GM23338 (cell line): ENCODE measurements at regions not wholly inside any gene's neighbourhood (a gene's known extent, or its start where the extent isn't known, plus 50 kb on each side); places are given as distances from the start of the nearest gene placed in this dataset.

ENCODE experiments used
- ATAC-seq: fragments of 200-7000 bp; cut with Tn5 transposase; 3 replicates; pipeline ENCODE4 v1.9.1; 2020
- DNase-seq: peaks from one replicate; pipeline ENCODE4 v3.0.0-alpha.2; 2015; ENCODE audit warnings: low spot score
- H2AFZ ChIP-seq: fragments of 200-600 bp; sonication (generic); 2 replicates; pipeline ENCODE4 v1.8.0; 2016; ENCODE audit warnings: antibody characterized with exemption, mild to moderate bottlenecking, moderate library complexity
- H3F3A ChIP-seq: fragments of 200-600 bp; sonication (generic); replicated peaks from 2 replicates; pipeline ENCODE4 v1.8.0; 2017; ENCODE audit warnings: antibody characterized with exemption, mixed run types, low read depth
- H3K27ac ChIP-seq: fragments of 200-600 bp; sonication (generic); 2 replicates; pipeline ENCODE4 v1.6.1; 2016; ENCODE audit warnings: low read depth
- H3K27me3 ChIP-seq: fragments of 200-600 bp; sonication (generic); 2 replicates; pipeline ENCODE4 v1.8.0; 2016; ENCODE audit warnings: mild to moderate bottlenecking, mixed run types, moderate library complexity; ENCODE audit not compliant: insufficient read depth
- H3K36me3 ChIP-seq: fragments of 200-600 bp; sonication (generic); 2 replicates; pipeline ENCODE4 v1.8.0; 2016; ENCODE audit warnings: mild to moderate bottlenecking; ENCODE audit not compliant: insufficient read depth
- H3K4me1 ChIP-seq: fragments of 200-600 bp; sonication (generic); 2 replicates; pipeline ENCODE4 v1.8.0; 2016; ENCODE audit warnings: mild to moderate bottlenecking, moderate library complexity; ENCODE audit not compliant: insufficient read depth
- H3K4me2 ChIP-seq: fragments of 200-600 bp; sonication (generic); 2 replicates; pipeline ENCODE4 v1.7.1; 2017; ENCODE audit warnings: mixed run types
- H3K4me3 ChIP-seq: fragments of 200-600 bp; sonication (generic); 2 replicates; pipeline ENCODE4 v1.6.1; 2016; ENCODE audit warnings: mixed run types
- H3K79me2 ChIP-seq: fragments of 200-600 bp; sonication (generic); replicated peaks from 2 replicates; pipeline ENCODE4 v1.8.0; 2017; ENCODE audit warnings: mild to moderate bottlenecking; ENCODE audit not compliant: insufficient read depth
- H3K9me2 ChIP-seq: fragments of 200-600 bp; sonication (generic); 2 replicates; pipeline ENCODE4 v1.8.0; 2017; ENCODE audit not compliant: insufficient read depth
- H4K20me1 ChIP-seq: fragments of 200-600 bp; sonication (generic); replicated peaks from 2 replicates; pipeline ENCODE4 v1.8.0; 2017; ENCODE audit warnings: mild to moderate bottlenecking; ENCODE audit not compliant: insufficient read depth
- H3K27ac Mint-ChIP-seq: 2 replicates; pipeline ENCODE4 v1.8.0; 2020; ENCODE audit warnings: inconsistent platforms, mild to moderate bottlenecking, moderate library complexity, mixed read lengths
- H3K27me3 Mint-ChIP-seq: 3 replicates; pipeline ENCODE4 v1.8.0; 2022; ENCODE audit warnings: low read depth, mild to moderate bottlenecking, moderate library complexity, mixed read lengths, inconsistent platforms; ENCODE audit not compliant: insufficient read depth, poor library complexity
- H3K36me3 Mint-ChIP-seq: 3 replicates; pipeline ENCODE4 v1.8.0; 2021; ENCODE audit warnings: low read depth, mild to moderate bottlenecking, inconsistent platforms, moderate library complexity, mixed read lengths
- H3K4me1 Mint-ChIP-seq: 3 replicates; pipeline ENCODE4 v1.8.0; 2020; ENCODE audit warnings: mild to moderate bottlenecking, inconsistent platforms, mixed read lengths
- H3K4me3 Mint-ChIP-seq: 3 replicates; pipeline ENCODE4 v1.8.0; 2021; ENCODE audit warnings: moderate library complexity, mild to moderate bottlenecking, inconsistent platforms, mixed read lengths
- H3K9me3 Mint-ChIP-seq: 3 replicates; pipeline ENCODE4 v1.8.0; 2020; ENCODE audit warnings: moderate library complexity, mild to moderate bottlenecking, inconsistent platforms, mixed read lengths
- CREB1 ChIP-seq: fragments of 250-450 bp; sonication (Bioruptor Pico); IDR thresholded peaks from 2 replicates; pipeline ENCODE4 v1.5.0; 2020; ENCODE audit warnings: low read depth, mild to moderate bottlenecking, moderate library complexity
- EZH2 ChIP-seq: fragments of 200-600 bp; sonication (generic); IDR thresholded peaks from one replicate; pipeline ENCODE4 v1.8.0; 2017; ENCODE audit warnings: antibody characterized with exemption, mild to moderate bottlenecking, low read depth; ENCODE audit not compliant: unreplicated experiment
- EZH2phosphoT487 ChIP-seq: fragments of 200-600 bp; sonication (generic); IDR thresholded peaks from one replicate; pipeline ENCODE4 v1.8.1; 2018; ENCODE audit warnings: antibody characterized with exemption; ENCODE audit not compliant: unreplicated experiment
- JUNB ChIP-seq: IDR thresholded peaks from one replicate; pipeline ENCODE4 v1.6.1; 2016; ENCODE audit warnings: antibody characterized with exemption; ENCODE audit not compliant: unreplicated experiment
- NANOG ChIP-seq: IDR thresholded peaks from 2 replicates; pipeline ENCODE4 v1.6.1; 2016; ENCODE audit warnings: antibody characterized with exemption, borderline replicate concordance
- POLR2AphosphoS5 ChIP-seq: IDR thresholded peaks from 2 replicates; pipeline ENCODE4 v1.6.1; 2016; ENCODE audit warnings: antibody characterized with exemption, low read depth
- STAT1 ChIP-seq: IDR thresholded peaks from one replicate; pipeline ENCODE4 v1.6.1; 2016; ENCODE audit warnings: antibody characterized with exemption; ENCODE audit not compliant: unreplicated experiment
- ZNF114 ChIP-seq: fragments of 250-450 bp; sonication (Bioruptor Pico); IDR thresholded peaks from 2 replicates; pipeline ENCODE4 v1.5.0; 2020; ENCODE audit warnings: mild to moderate bottlenecking, moderate library complexity
- ZNF331 ChIP-seq: fragments of 250-450 bp; sonication (Bioruptor Pico); IDR thresholded peaks from 2 replicates; pipeline ENCODE4 v1.5.0; 2020; ENCODE audit warnings: low read depth, mild to moderate bottlenecking, moderate library complexity
- TF ChIP-seq, protein P1 (sequence below): fragments of 250-450 bp; sonication (Bioruptor Pico); IDR thresholded peaks from 2 replicates; pipeline ENCODE4 v1.5.0; 2020; ENCODE audit warnings: mild to moderate bottlenecking, moderate library complexity
- TF ChIP-seq, protein P2 (sequence below): IDR thresholded peaks from one replicate; pipeline ENCODE4 v1.6.1; 2018; ENCODE audit warnings: antibody characterized with exemption; ENCODE audit not compliant: unreplicated experiment
- TF ChIP-seq, protein P3 (sequence below): IDR thresholded peaks from 2 replicates; pipeline ENCODE4 v1.6.1; 2016; ENCODE audit warnings: antibody characterized with exemption

DNA sequence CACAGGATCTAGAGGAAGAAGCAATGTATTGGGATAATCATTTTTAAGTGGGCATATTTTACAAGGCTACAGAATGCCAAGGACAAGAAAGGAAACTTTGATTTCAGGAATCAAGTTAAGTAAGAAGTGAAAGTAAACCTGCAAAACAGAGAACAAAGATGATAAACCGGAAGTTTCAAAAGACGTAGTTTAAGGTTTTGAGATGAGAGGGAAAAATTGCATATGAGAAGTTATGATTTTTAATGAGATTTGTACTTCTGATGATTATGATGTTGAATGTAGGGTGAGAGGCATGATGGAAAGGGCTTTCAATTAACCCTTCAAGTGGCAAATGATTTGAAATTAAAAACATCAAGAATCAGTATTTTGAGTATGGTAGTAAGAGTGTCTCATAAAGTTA lies 134.9 kb downstream of the CAPZA3 start (continued):
- TF ChIP-seq, protein P1, sequence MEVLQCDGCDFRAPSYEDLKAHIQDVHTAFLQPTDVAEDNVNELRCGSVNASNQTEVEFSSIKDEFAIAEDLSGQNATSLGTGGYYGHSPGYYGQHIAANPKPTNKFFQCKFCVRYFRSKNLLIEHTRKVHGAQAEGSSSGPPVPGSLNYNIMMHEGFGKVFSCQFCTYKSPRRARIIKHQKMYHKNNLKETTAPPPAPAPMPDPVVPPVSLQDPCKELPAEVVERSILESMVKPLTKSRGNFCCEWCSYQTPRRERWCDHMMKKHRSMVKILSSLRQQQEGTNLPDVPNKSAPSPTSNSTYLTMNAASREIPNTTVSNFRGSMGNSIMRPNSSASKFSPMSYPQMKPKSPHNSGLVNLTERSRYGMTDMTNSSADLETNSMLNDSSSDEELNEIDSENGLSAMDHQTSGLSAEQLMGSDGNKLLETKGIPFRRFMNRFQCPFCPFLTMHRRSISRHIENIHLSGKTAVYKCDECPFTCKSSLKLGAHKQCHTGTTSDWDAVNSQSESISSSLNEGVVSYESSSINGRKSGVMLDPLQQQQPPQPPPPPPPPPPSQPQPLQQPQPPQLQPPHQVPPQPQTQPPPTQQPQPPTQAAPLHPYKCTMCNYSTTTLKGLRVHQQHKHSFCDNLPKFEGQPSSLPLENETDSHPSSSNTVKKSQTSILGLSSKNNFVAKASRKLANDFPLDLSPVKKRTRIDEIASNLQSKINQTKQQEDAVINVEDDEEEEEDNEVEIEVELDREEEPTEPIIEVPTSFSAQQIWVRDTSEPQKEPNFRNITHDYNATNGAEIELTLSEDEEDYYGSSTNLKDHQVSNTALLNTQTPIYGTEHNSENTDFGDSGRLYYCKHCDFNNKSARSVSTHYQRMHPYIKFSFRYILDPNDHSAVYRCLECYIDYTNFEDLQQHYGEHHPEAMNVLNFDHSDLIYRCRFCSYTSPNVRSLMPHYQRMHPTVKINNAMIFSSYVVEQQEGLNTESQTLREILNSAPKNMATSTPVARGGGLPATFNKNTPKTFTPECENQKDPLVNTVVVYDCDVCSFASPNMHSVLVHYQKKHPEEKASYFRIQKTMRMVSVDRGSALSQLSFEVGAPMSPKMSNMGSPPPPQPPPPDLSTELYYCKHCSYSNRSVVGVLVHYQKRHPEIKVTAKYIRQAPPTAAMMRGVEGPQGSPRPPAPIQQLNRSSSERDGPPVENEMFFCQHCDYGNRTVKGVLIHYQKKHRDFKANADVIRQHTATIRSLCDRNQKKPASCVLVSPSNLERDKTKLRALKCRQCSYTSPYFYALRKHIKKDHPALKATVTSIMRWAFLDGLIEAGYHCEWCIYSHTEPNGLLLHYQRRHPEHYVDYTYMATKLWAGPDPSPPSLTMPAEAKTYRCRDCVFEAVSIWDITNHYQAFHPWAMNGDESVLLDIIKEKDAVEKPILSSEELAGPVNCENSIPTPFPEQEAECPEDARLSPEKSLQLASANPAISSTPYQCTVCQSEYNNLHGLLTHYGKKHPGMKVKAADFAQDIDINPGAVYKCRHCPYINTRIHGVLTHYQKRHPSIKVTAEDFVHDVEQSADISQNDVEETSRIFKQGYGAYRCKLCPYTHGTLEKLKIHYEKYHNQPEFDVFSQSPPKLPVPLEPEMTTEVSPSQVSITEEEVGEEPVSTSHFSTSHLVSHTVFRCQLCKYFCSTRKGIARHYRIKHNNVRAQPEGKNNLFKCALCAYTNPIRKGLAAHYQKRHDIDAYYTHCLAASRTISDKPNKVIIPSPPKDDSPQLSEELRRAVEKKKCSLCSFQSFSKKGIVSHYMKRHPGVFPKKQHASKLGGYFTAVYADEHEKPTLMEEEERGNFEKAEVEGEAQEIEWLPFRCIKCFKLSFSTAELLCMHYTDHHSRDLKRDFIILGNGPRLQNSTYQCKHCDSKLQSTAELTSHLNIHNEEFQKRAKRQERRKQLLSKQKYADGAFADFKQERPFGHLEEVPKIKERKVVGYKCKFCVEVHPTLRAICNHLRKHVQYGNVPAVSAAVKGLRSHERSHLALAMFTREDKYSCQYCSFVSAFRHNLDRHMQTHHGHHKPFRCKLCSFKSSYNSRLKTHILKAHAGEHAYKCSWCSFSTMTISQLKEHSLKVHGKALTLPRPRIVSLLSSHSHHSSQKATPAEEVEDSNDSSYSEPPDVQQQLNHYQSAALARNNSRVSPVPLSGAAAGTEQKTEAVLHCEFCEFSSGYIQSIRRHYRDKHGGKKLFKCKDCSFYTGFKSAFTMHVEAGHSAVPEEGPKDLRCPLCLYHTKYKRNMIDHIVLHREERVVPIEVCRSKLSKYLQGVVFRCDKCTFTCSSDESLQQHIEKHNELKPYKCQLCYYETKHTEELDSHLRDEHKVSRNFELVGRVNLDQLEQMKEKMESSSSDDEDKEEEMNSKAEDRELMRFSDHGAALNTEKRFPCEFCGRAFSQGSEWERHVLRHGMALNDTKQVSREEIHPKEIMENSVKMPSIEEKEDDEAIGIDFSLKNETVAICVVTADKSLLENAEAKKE (CRISPR knock-in tag): no peak

DNA sequence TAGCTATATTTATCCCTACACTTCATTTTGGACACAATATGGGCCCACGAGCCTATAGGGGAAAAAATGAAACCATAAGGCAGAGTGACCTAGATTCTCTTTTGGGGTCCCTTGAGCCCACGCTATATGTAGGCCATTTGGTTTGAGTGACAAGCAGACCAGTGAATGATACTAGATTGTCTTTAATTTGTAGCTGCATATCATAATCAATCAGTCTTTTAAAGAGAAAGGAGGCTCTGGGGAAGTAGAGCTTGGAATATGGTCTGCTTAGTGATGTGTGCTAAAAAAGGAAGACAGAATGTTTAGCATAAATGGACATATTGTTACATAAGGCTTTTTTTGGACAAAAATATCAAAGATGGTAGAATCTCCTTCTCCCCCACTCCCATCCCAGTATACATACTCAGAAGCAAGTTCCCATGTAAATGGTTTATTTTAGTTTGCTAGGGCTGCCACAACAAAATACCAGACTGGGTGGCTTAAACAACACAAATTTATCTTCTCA lies 140.8 kb downstream of the CAPZA3 start:
- H3K4me3 Mint-ChIP-seq: no peak overlapping the region
- TF ChIP-seq EZH2phosphoT487 (no peak), EZH2 (no peak), CREB1 (no peak), NANOG (no peak), POLR2AphosphoS5 (no peak), ZNF114 (CRISPR knock-in tag) (no peak), ZNF331 (no peak), JUNB (no peak), STAT1 (no peak)
- TF ChIP-seq, protein P2, sequence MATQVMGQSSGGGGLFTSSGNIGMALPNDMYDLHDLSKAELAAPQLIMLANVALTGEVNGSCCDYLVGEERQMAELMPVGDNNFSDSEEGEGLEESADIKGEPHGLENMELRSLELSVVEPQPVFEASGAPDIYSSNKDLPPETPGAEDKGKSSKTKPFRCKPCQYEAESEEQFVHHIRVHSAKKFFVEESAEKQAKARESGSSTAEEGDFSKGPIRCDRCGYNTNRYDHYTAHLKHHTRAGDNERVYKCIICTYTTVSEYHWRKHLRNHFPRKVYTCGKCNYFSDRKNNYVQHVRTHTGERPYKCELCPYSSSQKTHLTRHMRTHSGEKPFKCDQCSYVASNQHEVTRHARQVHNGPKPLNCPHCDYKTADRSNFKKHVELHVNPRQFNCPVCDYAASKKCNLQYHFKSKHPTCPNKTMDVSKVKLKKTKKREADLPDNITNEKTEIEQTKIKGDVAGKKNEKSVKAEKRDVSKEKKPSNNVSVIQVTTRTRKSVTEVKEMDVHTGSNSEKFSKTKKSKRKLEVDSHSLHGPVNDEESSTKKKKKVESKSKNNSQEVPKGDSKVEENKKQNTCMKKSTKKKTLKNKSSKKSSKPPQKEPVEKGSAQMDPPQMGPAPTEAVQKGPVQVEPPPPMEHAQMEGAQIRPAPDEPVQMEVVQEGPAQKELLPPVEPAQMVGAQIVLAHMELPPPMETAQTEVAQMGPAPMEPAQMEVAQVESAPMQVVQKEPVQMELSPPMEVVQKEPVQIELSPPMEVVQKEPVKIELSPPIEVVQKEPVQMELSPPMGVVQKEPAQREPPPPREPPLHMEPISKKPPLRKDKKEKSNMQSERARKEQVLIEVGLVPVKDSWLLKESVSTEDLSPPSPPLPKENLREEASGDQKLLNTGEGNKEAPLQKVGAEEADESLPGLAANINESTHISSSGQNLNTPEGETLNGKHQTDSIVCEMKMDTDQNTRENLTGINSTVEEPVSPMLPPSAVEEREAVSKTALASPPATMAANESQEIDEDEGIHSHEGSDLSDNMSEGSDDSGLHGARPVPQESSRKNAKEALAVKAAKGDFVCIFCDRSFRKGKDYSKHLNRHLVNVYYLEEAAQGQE: no peak
- TF ChIP-seq, protein P3, sequence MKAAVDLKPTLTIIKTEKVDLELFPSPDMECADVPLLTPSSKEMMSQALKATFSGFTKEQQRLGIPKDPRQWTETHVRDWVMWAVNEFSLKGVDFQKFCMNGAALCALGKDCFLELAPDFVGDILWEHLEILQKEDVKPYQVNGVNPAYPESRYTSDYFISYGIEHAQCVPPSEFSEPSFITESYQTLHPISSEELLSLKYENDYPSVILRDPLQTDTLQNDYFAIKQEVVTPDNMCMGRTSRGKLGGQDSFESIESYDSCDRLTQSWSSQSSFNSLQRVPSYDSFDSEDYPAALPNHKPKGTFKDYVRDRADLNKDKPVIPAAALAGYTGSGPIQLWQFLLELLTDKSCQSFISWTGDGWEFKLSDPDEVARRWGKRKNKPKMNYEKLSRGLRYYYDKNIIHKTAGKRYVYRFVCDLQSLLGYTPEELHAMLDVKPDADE: no peak

More for the DNA sequence above, 140.8 kb downstream of the CAPZA3 start:
- Histone ChIP-seq H3K4me2 (no peak overlapping the region), H3K4me3 (no peak overlapping the region), H3K27ac (no peak overlapping the region), H3K79me2 (no peaks in the 10 kb centered on the region), H4K20me1 (no peaks in the 10 kb centered on the region), H3K9me2 (peaks cover 9% of the 10 kb centered on the region), H3K36me3 (peaks cover 5% of the 10 kb centered on the region; the same call in 1 of the 2 replicates), H3K27me3 (no peaks in the 10 kb centered on the region), H3F3A (no peaks in the 10 kb centered on the region), H3K4me1 (peaks cover 8% of the 10 kb centered on the region), H2AFZ (no peak overlapping the region)
- Mint-ChIP-seq H3K36me3 (peaks cover 19% of the 10 kb centered on the region), H3K9me3 (peaks cover 22% of the 10 kb centered on the region; the same call in 2 of the 3 replicates), H3K27me3 (no peaks in the 10 kb centered on the region), H3K27ac (no peak overlapping the region), H3K4me1 (peaks cover 8% of the 10 kb centered on the region)
- ATAC-seq: no peak
- no peak for DNase-seq
